ENCODE measurements at regions not wholly inside any gene's neighbourhood (a gene's known extent, or its start where the extent isn't known, plus 50 kb on each side); places are given as distances from the start of the nearest gene placed in this dataset.

GRCh38 chr10:83927166-83927565 lies 212.1 kb upstream of the GHITM start:
- DNase-seq (no peak), ATAC-seq (ENCODE audit: low FRiP score) (no peak)
- no peaks in the 10 kb centered on the region for H3K36me3 ChIP-seq (ENCODE audit: control insufficient read depth in 1 of 2, insufficient read depth in 2 of 2, low read length in 1 of 2)
- intact Hi-C loops (cut with DNase I) = no loop called here
- H3K27ac ChIP-seq (ENCODE audit: low read depth in 1 of 2, low read length in 2 of 2) = no peak overlapping the region
- no peaks in the 10 kb centered on the region for H3K9me3 ChIP-seq (ENCODE audit: control insufficient read depth, low read length)
- H3K4me1 ChIP-seq (ENCODE audit: control insufficient read depth in 1 of 2, insufficient read depth in 2 of 2, low read length in 2 of 2) = no peaks in the 10 kb centered on the region
- H3K4me3 ChIP-seq (ENCODE audit: low read length in 2 of 2) = no peak overlapping the region
- 79 to 84% methylated on average over 2 of the region's 2 CpGs for WGBS, 2 donors
- peaks cover 0 to 3% of the 10 kb centered on the region in 2 donors for H3K27me3 ChIP-seq (ENCODE audit: control insufficient read depth in 1 of 2, insufficient read depth in 2 of 2, low read length in 1 of 2)

- Histone ChIP-seq H3K27ac (ENCODE audit: low read depth in 1 of 2, low read length in 2 of 2) (no peak overlapping the region), H3K9me3 (ENCODE audit: control insufficient read depth, low read length) (no peaks in the 10 kb centered on the region), H3K36me3 (ENCODE audit: control insufficient read depth in 1 of 2, insufficient read depth in 2 of 2, low read length in 1 of 2) (no peaks in the 10 kb centered on the region), H3K4me3 (ENCODE audit: low read length in 2 of 2) (no peak overlapping the region), H3K4me1 (ENCODE audit: control insufficient read depth in 1 of 2, insufficient read depth in 2 of 2, low read length in 2 of 2) (no peaks in the 10 kb centered on the region), H3K27me3 (ENCODE audit: control insufficient read depth in 1 of 2, insufficient read depth in 2 of 2, low read length in 1 of 2) (peaks cover 0 to 2% of the 10 kb centered on the region in 2 donors)
- ATAC-seq (ENCODE audit: low FRiP score) (no peak), DNase-seq (no peak)
- WGBS, 2 donors = 33 to 37% methylated on average over 3 of the region's 3 CpGs
- intact Hi-C loops (cut with DNase I) = no loop called here
These were observed 209.9 kb upstream of the GHITM start for GRCh38 chr10:83929399-83929798.

GRCh38 chr10:83931669-83932068 lies 207.6 kb upstream of the GHITM start:
- H3K4me3 ChIP-seq (ENCODE audit: low read length in 2 of 2) = no peak overlapping the region
- WGBS, 2 donors = 79 to 82% methylated on average over 3 of the region's 3 CpGs
- intact Hi-C loops (cut with DNase I) = no loop called here
- no peaks in the 10 kb centered on the region for H3K4me1 ChIP-seq (ENCODE audit: control insufficient read depth in 1 of 2, insufficient read depth in 2 of 2, low read length in 2 of 2)
- no peak overlapping the region for H3K27ac ChIP-seq (ENCODE audit: low read depth in 1 of 2, low read length in 2 of 2)
- no peaks in the 10 kb centered on the region for H3K27me3 ChIP-seq (ENCODE audit: control insufficient read depth in 1 of 2, insufficient read depth in 2 of 2, low read length in 1 of 2)
- no peak for ATAC-seq (ENCODE audit: low FRiP score)
- no peaks in the 10 kb centered on the region for H3K9me3 ChIP-seq (ENCODE audit: control insufficient read depth, low read length)
- no peaks in the 10 kb centered on the region for H3K36me3 ChIP-seq (ENCODE audit: control insufficient read depth in 1 of 2, insufficient read depth in 2 of 2, low read length in 1 of 2)
- DNase-seq = no peak

GRCh38 chr10:83932245-83932644 lies 207.1 kb upstream of the GHITM start:
- intact Hi-C loops (cut with DNase I) = no loop called here
- H3K27me3 ChIP-seq (ENCODE audit: control insufficient read depth in 1 of 2, insufficient read depth in 2 of 2, low read length in 1 of 2) = no peaks in the 10 kb centered on the region
- DNase-seq = no peak
- no peak overlapping the region for H3K4me3 ChIP-seq (ENCODE audit: low read length in 2 of 2)
- no peaks in the 10 kb centered on the region for H3K9me3 ChIP-seq (ENCODE audit: control insufficient read depth, low read length)
- no peak for ATAC-seq (ENCODE audit: low FRiP score)
- WGBS, 2 donors = 86 to 93% methylated on average over 2 of the region's 2 CpGs
- H3K4me1 ChIP-seq (ENCODE audit: control insufficient read depth in 1 of 2, insufficient read depth in 2 of 2, low read length in 2 of 2) = no peaks in the 10 kb centered on the region
- no peak overlapping the region for H3K27ac ChIP-seq (ENCODE audit: low read depth in 1 of 2, low read length in 2 of 2)
- no peaks in the 10 kb centered on the region for H3K36me3 ChIP-seq (ENCODE audit: control insufficient read depth in 1 of 2, insufficient read depth in 2 of 2, low read length in 1 of 2)

DNA sequence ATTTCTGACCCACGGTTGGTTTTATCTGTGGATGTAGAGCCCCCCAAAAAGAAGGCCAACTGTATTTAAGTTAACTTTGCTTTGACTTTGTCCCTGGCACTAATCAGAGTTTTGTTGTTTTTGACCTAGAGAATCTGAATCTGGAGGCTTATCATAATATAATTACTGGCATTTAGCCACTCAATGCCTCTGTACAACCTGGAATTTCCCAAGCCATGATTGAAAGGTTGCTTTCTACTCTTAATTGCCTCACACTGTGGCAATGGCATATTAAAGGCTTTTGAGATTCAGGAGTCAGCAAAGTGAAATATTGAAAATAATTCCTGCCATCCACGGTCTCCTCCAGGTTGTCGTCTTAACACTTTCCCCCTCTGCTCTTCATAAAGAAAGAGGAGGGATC lies 205.2 kb upstream of the GHITM start:
- Histone ChIP-seq H3K36me3 (ENCODE audit: control insufficient read depth in 1 of 2, insufficient read depth in 2 of 2, low read length in 1 of 2) (no peaks in the 10 kb centered on the region), H3K4me1 (ENCODE audit: control insufficient read depth in 1 of 2, insufficient read depth in 2 of 2, low read length in 2 of 2) (no peaks in the 10 kb centered on the region), H3K4me3 (ENCODE audit: low read length in 2 of 2) (no peak overlapping the region), H3K9me3 (ENCODE audit: control insufficient read depth, low read length) (no peaks in the 10 kb centered on the region), H3K27me3 (ENCODE audit: control insufficient read depth in 1 of 2, insufficient read depth in 2 of 2, low read length in 1 of 2) (no peaks in the 10 kb centered on the region), H3K27ac (ENCODE audit: low read depth in 1 of 2, low read length in 2 of 2) (no peak overlapping the region)
- ATAC-seq (ENCODE audit: low FRiP score) (no peak), DNase-seq (no peak)
- intact Hi-C loops (cut with DNase I) = no loop called here
- 33 to 35% methylated on average over 3 of the region's 3 CpGs for WGBS, 2 donors

- WGBS, 2 donors = 75 to 78% methylated on average over 5 of the region's 5 CpGs
- H3K36me3 ChIP-seq (ENCODE audit: control insufficient read depth in 1 of 2, insufficient read depth in 2 of 2, low read length in 1 of 2) = no peaks in the 10 kb centered on the region
- ATAC-seq (ENCODE audit: low FRiP score) (no peak), DNase-seq (no peak)
- H3K4me3 ChIP-seq (ENCODE audit: low read length in 2 of 2) = no peak overlapping the region
- no peaks in the 10 kb centered on the region for H3K9me3 ChIP-seq (ENCODE audit: control insufficient read depth, low read length)
- H3K27me3 ChIP-seq (ENCODE audit: control insufficient read depth in 1 of 2, insufficient read depth in 2 of 2, low read length in 1 of 2) = no peaks in the 10 kb centered on the region
- intact Hi-C loops (cut with DNase I) = no loop called here
- H3K27ac ChIP-seq (ENCODE audit: low read depth in 1 of 2, low read length in 2 of 2) = no peak overlapping the region
- no peaks in the 10 kb centered on the region for H3K4me1 ChIP-seq (ENCODE audit: control insufficient read depth in 1 of 2, insufficient read depth in 2 of 2, low read length in 2 of 2)
These were observed 204.5 kb upstream of the GHITM start for GRCh38 chr10:83934641-83935338.

DNA sequence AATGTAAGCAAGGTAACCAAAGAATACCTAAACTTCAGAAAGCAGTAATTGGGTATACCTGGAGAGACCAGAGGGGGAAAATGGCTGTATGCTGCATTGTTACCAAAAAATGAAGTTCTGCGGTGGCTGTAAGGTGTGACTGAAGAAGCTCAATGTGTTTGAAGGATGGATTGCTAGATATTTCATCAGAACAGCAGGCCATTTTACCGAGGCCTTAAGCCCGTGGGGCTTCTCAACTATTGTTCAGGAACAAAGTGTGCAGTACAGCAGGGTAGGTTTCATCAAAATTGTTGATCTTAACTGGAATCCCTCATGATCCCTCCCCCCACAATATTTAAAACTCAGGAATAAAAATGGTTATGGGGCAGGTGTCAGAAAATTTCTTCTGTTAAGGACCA lies 204.0 kb upstream of the GHITM start:
- intact Hi-C loops (cut with DNase I) = no loop called here

GRCh38 chr10:83935911-83936310 lies 203.4 kb upstream of the GHITM start:
- ATAC-seq (ENCODE audit: low FRiP score) (no peak), DNase-seq (no peak)
- 96 to 98% methylated on average over 5 of the region's 5 CpGs for WGBS, 2 donors
- intact Hi-C loops (cut with DNase I) = no loop called here
- H3K4me1 ChIP-seq (ENCODE audit: control insufficient read depth in 1 of 2, insufficient read depth in 2 of 2, low read length in 2 of 2) = no peaks in the 10 kb centered on the region
- H3K27ac ChIP-seq (ENCODE audit: low read depth in 1 of 2, low read length in 2 of 2) = no peak overlapping the region
- no peak overlapping the region for H3K4me3 ChIP-seq (ENCODE audit: low read length in 2 of 2)
- no peaks in the 10 kb centered on the region for H3K9me3 ChIP-seq (ENCODE audit: control insufficient read depth, low read length)
- no peaks in the 10 kb centered on the region for H3K27me3 ChIP-seq (ENCODE audit: control insufficient read depth in 1 of 2, insufficient read depth in 2 of 2, low read length in 1 of 2)
- no peaks in the 10 kb centered on the region for H3K36me3 ChIP-seq (ENCODE audit: control insufficient read depth in 1 of 2, insufficient read depth in 2 of 2, low read length in 1 of 2)

More for the DNA sequence above, 204.0 kb upstream of the GHITM start:
- ATAC-seq (ENCODE audit: low FRiP score) = no peak
- WGBS, 2 donors = 78 to 84% methylated on average over 3 of the region's 3 CpGs
- H3K27me3 ChIP-seq (ENCODE audit: control insufficient read depth in 1 of 2, insufficient read depth in 2 of 2, low read length in 1 of 2) = no peaks in the 10 kb centered on the region
- no peaks in the 10 kb centered on the region for H3K9me3 ChIP-seq (ENCODE audit: control insufficient read depth, low read length)
- no peak for DNase-seq
- no peak overlapping the region for H3K4me3 ChIP-seq (ENCODE audit: low read length in 2 of 2)
- no peaks in the 10 kb centered on the region for H3K4me1 ChIP-seq (ENCODE audit: control insufficient read depth in 1 of 2, insufficient read depth in 2 of 2, low read length in 2 of 2)
- H3K36me3 ChIP-seq (ENCODE audit: control insufficient read depth in 1 of 2, insufficient read depth in 2 of 2, low read length in 1 of 2) = no peaks in the 10 kb centered on the region
- H3K27ac ChIP-seq (ENCODE audit: low read depth in 1 of 2, low read length in 2 of 2) = no peak overlapping the region

DNA sequence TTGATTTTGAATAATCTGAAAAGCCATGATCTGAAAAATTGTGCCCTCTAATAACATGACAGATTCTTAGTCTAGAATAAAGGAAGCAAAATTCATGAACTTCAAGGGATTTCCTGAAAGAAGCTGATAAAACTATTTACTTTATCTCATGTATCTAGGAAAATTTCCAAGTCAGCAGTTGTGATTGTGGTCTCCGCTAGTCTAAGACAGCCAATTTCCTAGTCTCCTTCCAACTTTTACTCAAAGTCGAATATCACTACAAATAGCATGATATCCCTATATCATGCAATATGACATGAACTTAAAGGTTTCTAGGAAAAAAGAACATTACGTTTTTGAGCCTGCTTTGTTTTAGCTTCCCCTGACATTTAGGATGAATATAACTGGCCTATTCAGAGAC lies 202.1 kb upstream of the GHITM start:
- Histone ChIP-seq H3K36me3 (ENCODE audit: control insufficient read depth in 1 of 2, insufficient read depth in 2 of 2, low read length in 1 of 2) (no peaks in the 10 kb centered on the region), H3K4me1 (ENCODE audit: control insufficient read depth in 1 of 2, insufficient read depth in 2 of 2, low read length in 2 of 2) (no peaks in the 10 kb centered on the region), H3K4me3 (ENCODE audit: low read length in 2 of 2) (no peak overlapping the region), H3K27me3 (ENCODE audit: control insufficient read depth in 1 of 2, insufficient read depth in 2 of 2, low read length in 1 of 2) (no peaks in the 10 kb centered on the region), H3K9me3 (ENCODE audit: control insufficient read depth, low read length) (no peaks in the 10 kb centered on the region), H3K27ac (ENCODE audit: low read depth in 1 of 2, low read length in 2 of 2) (no peak overlapping the region)
- ATAC-seq (ENCODE audit: low FRiP score) (no peak), DNase-seq (no peak)
- WGBS, 2 donors = 4 to 14% methylated on average over 3 of the region's 3 CpGs
- intact Hi-C loops (cut with DNase I) = no loop called here

Data from aorta (tissue), 5 donors.